A673 (cell line): ENCODE measurements at regions not wholly inside any gene's neighbourhood (a gene's known extent, or its start where the extent isn't known, plus 50 kb on each side); places are given as distances from the start of the nearest gene placed in this dataset.

ENCODE experiments used
- BruUV-seq: library from RNA; stranded (reverse); fragments of 400-500 nt; replicated peaks from 2 replicates; lab custom pipeline; 2021; lab: Mats Ljungman, UMichigan
- CTCF ChIA-PET: fragments of 300-600 bp; sonication (Branson Sonifier 250); formaldehyde crosslinking; loops from one replicate; lab custom pipeline; 2022; ENCODE audit warnings: antibody characterized with exemption; lab: Charles Lee
- POLR2A ChIA-PET: fragments of 300-600 bp; sonication (Branson Sonifier 250); formaldehyde crosslinking; loops from one replicate; lab custom pipeline; 2022; ENCODE audit warnings: antibody characterized with exemption; ENCODE audit not compliant: low non-redundant PET; lab: Charles Lee
- DNase-seq: peaks from one replicate; pipeline ENCODE4 v3.0.0-alpha.2; 2015; ENCODE audit warnings: low spot score
- H3K27ac ChIP-seq: fragments of 200-600 bp; sonication (generic); 2 replicates; pipeline ENCODE4 v1.5.1; 2016; ENCODE audit warnings: mixed run types, low read depth, mild to moderate bottlenecking, mixed read lengths, antibody characterized with exemption, low read length; ENCODE audit not compliant: poor library complexity, severe bottlenecking
- H3K27me3 ChIP-seq: fragments of 200-600 bp; sonication (generic); replicated peaks from 2 replicates; pipeline ENCODE4 v1.6.1; 2017; ENCODE audit warnings: mixed run types, low read depth, mild to moderate bottlenecking, mixed read lengths, antibody characterized with exemption, low read length; ENCODE audit not compliant: insufficient read depth, poor library complexity
- H3K36me3 ChIP-seq: fragments of 200-600 bp; sonication (generic); 2 replicates; pipeline ENCODE4 v1.6.1; 2016; ENCODE audit warnings: mixed run types, mild to moderate bottlenecking, mixed read lengths, antibody characterized with exemption, low read length; ENCODE audit not compliant: insufficient read depth, poor library complexity, severe bottlenecking
- H3K4me1 ChIP-seq: fragments of 200-600 bp; sonication (generic); 2 replicates; pipeline ENCODE4 v1.6.1; 2017; ENCODE audit warnings: mixed run types, mild to moderate bottlenecking, mixed read lengths, antibody characterized with exemption, low read length; ENCODE audit not compliant: insufficient read depth, poor library complexity, severe bottlenecking
- H3K4me3 ChIP-seq: fragments of 200-600 bp; sonication (generic); 2 replicates; pipeline ENCODE4 v1.5.1; 2016; ENCODE audit warnings: low read depth, mixed run types, mild to moderate bottlenecking, mixed read lengths, low read length; ENCODE audit not compliant: poor library complexity, severe bottlenecking
- H3K9me3 ChIP-seq: fragments of 200-600 bp; sonication (generic); 2 replicates; pipeline ENCODE4 v1.6.1; 2016; ENCODE audit warnings: mixed run types, low read depth, mild to moderate bottlenecking, mixed read lengths, antibody characterized with exemption, low read length; ENCODE audit not compliant: poor library complexity, severe bottlenecking
- CTCF ChIP-seq: fragments of 300-800, 200-600 bp; sonication (generic); conservative IDR thresholded peaks from 2 replicates; pipeline ENCODE4 v1.5.1; 2017; ENCODE audit warnings: low read depth, mild to moderate bottlenecking, antibody characterized with exemption, low read length, moderate library complexity, mixed read lengths
- EZH2 ChIP-seq: fragments of 200-600 bp; sonication (generic); IDR thresholded peaks from 2 replicates; pipeline ENCODE4 v1.6.1; 2017; ENCODE audit warnings: borderline replicate concordance, low read depth, mild to moderate bottlenecking, mixed read lengths, antibody characterized with exemption, low read length; ENCODE audit not compliant: poor library complexity, severe bottlenecking
- intact Hi-C: fragments of 100-400 bp; cut with micrococcal nuclease; formaldehyde crosslinking; loops from one replicate; pipeline ENCODE4 v1.10.0; 2022; ENCODE audit not compliant: unreplicated experiment

- intact Hi-C loops = no loop called here
- CTCF ChIA-PET = no interaction called here
- no peaks in the 10 kb centered on the region for H3K36me3 ChIP-seq
- no peak for DNase-seq
- no peaks in the 10 kb centered on the region for H3K4me1 ChIP-seq
- TF ChIP-seq CTCF (no peak), EZH2 (no peak)
- H3K27ac ChIP-seq = no peak overlapping the region
- no peaks in the 10 kb centered on the region for H3K9me3 ChIP-seq
- POLR2A ChIA-PET = no interaction called here
- BruUV-seq = no TSS peak
- no peak overlapping the region for H3K4me3 ChIP-seq
- no peaks in the 10 kb centered on the region for H3K27me3 ChIP-seq
Observed at GRCh38 chr12:78457938-78458337, 406.6 kb upstream of the SYT1 start.

- H3K9me3 ChIP-seq = no peaks in the 10 kb centered on the region
- peak; percentile 83 for DNase-seq
- no TSS peak for BruUV-seq
- H3K27ac ChIP-seq = no peak overlapping the region
- POLR2A ChIA-PET = interaction anchor here (0.6 kb wide), 1 partner anchor 393 kb away, joined by 3 read pairs; no protein-coding TSS in a partner anchor
- H3K36me3 ChIP-seq = no peaks in the 10 kb centered on the region
- no peaks in the 10 kb centered on the region for H3K27me3 ChIP-seq
- CTCF ChIA-PET = interaction anchor here (1.0 to 1.7 kb wide), 4 partner anchors 78 to 704 kb away, joined by 3 to 8 read pairs (median 4); partner anchors contain the start of gene SYT1
- TF ChIP-seq EZH2 (no peak), CTCF (peak; percentile 88)
- intact Hi-C loops = loop anchor here (5.0 to 10.0 kb wide), 5 partner anchors 267 to 902 kb away; partner anchors contain the start of gene SYT1
- H3K4me1 ChIP-seq = peaks cover 36% of the 10 kb centered on the region
- no peak overlapping the region for H3K4me3 ChIP-seq
Observed at GRCh38 chr12:78470354-78471195, 394.0 kb upstream of the SYT1 start.

GRCh38 chr12:78473136-78473535 is 391.4 kb upstream of the SYT1 start:
- no peaks in the 10 kb centered on the region for H3K9me3 ChIP-seq
- H3K4me3 ChIP-seq = no peak overlapping the region
- no peak overlapping the region for H3K27ac ChIP-seq
- DNase-seq = peak; percentile 65
- ChIA-PET CTCF (no interaction called here), POLR2A (no interaction called here)
- TF ChIP-seq CTCF = no peak
- no peak for TF ChIP-seq EZH2
- peaks cover 36% of the 10 kb centered on the region for H3K4me1 ChIP-seq
- no TSS peak for BruUV-seq
- H3K27me3 ChIP-seq = no peaks in the 10 kb centered on the region
- intact Hi-C loops = loop anchor here (5.0 to 10.0 kb wide), 5 partner anchors 264 to 899 kb away; partner anchors contain the start of gene SYT1
- no peaks in the 10 kb centered on the region for H3K36me3 ChIP-seq
